IPS DF 6.9 (cell line): ENCODE measurements at regions not wholly inside any gene's neighbourhood (a gene's known extent, or its start where the extent isn't known, plus 50 kb on each side); places are given as distances from the start of the nearest gene placed in this dataset.
"Not testable (repeated sequence)": the region's sequence is repeated elsewhere in the genome, so short reads cannot be mapped to it uniquely, and the experiment has no call there.

Experiments
- DNase-seq: peaks from one replicate; pipeline ENCODE4 v3.0.0-alpha.2; 2013; ENCODE audit warnings: low read depth, low spot score
- H3K27ac ChIP-seq: one replicate; pipeline ENCODE4 v1.5.1; 2013; ENCODE audit warnings: low read length, control low read depth
- H3K27me3 ChIP-seq: 2 replicates; pipeline ENCODE4 v1.6.1; 2013; ENCODE audit warnings: mild to moderate bottlenecking, low read length; ENCODE audit not compliant: control insufficient read depth, insufficient read depth
- H3K36me3 ChIP-seq: 2 replicates; pipeline ENCODE4 v1.6.1; 2013; ENCODE audit warnings: low read length; ENCODE audit not compliant: control insufficient read depth, insufficient read depth
- H3K4me1 ChIP-seq: 2 replicates; pipeline ENCODE4 v1.6.1; 2013; ENCODE audit warnings: low read length; ENCODE audit not compliant: control insufficient read depth, insufficient read depth
- H3K4me3 ChIP-seq: 2 replicates; pipeline ENCODE4 v1.5.1; 2013; ENCODE audit warnings: mild to moderate bottlenecking, low read length
- H3K9me3 ChIP-seq: 2 replicates; pipeline ENCODE4 v1.6.1; 2013; ENCODE audit warnings: low read length, inconsistent platforms; ENCODE audit not compliant: control insufficient read depth, insufficient read depth
- WGBS: extraction: QIAGEN DNeasy Blood & Tissue Kit; methylation state at CpG from one replicate; pipeline ENCODE4 v1.1.7; 2013; ENCODE audit warnings: mixed read lengths, missing lambda C conversion rate; ENCODE audit not compliant: insufficient read length, insufficient coverage; 5-methylcytosine and 5-hydroxymethylcytosine counted together

DNA sequence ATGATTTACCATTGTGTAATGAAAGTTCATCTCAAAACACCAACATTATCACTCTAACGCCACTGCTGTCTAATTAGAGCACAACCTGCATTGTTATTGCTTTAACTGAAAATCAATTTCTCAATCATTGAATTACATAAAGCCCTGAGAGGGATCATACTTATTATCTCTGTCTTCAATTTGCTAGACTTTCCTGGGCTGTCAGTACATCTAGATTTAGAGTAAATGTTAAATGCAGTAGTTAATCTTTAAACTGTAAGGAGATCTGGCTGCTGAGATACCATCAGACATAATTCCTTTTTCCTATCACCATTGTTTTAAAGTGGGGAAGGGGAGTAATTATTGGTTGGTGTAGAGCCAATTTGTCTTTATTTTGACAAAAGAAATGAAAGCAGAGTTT lies 1995.1 kb downstream of the MRPL39 start:
- no peak for DNase-seq
- no peak overlapping the region for H3K4me3 ChIP-seq
- H3K9me3 ChIP-seq = no peaks in the 10 kb centered on the region; the same call in 1 of the 2 replicates
- H3K36me3 ChIP-seq = no peaks in the 10 kb centered on the region
- H3K27me3 ChIP-seq = no peaks in the 10 kb centered on the region
- WGBS = 100% methylated on average over 1 of the region's 1 CpG
- H3K4me1 ChIP-seq = no peaks in the 10 kb centered on the region
- H3K27ac ChIP-seq = no peak overlapping the region

- WGBS = 100% methylated on average over 1 of the region's 4 CpGs
- DNase-seq = no peak
- Histone ChIP-seq H3K27ac (no peak overlapping the region), H3K36me3 (no peaks in the 10 kb centered on the region), H3K4me1 (no peaks in the 10 kb centered on the region), H3K9me3 (peaks cover 2% of the 10 kb centered on the region; the same call in 1 of the 2 replicates), H3K4me3 (no peak overlapping the region), H3K27me3 (no peaks in the 10 kb centered on the region)
These were observed 1999.4 kb downstream of the MRPL39 start for GRCh38 chr21:23607782-23608431.

- DNase-seq = no peak
- WGBS = no CpG with 5 or more reads among the region's 4 CpGs
- Histone ChIP-seq H3K27me3 (no peaks in the 10 kb centered on the region), H3K36me3 (no peaks in the 10 kb centered on the region), H3K4me3 (no peak overlapping the region), H3K9me3 (peaks cover under 1% of the 10 kb centered on the region; the same call in 1 of the 2 replicates), H3K4me1 (no peaks in the 10 kb centered on the region), H3K27ac (no peak overlapping the region)
These were observed 2005.7 kb downstream of the MRPL39 start for GRCh38 chr21:23601549-23601948.

DNA sequence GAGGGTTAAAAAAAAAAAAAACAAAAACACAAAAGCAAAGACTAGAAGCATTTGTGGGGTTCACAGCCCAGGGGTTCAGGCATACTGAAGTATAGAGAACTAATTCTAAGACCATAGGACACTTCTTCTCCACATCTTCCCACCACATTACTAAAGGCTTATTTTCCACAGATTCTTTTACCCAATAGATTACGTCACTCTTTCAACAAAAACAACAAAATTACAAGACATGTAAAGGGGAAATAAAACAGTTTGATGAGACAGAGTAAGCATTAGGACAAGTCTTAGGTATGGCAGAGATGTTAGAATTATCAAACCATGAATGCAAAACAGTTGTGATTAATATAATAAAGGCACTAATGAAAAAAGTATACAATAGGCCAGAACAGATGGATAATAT lies 2013.7 kb downstream of the MRPL39 start:
- Histone ChIP-seq H3K9me3 (peaks cover 4% of the 10 kb centered on the region), H3K4me3 (no peak overlapping the region), H3K4me1 (no peaks in the 10 kb centered on the region), H3K27ac (no peak overlapping the region), H3K36me3 (no peaks in the 10 kb centered on the region), H3K27me3 (no peaks in the 10 kb centered on the region)
- DNase-seq = no peak
- WGBS = 100% methylated on average over 1 of the region's 1 CpG

DNA sequence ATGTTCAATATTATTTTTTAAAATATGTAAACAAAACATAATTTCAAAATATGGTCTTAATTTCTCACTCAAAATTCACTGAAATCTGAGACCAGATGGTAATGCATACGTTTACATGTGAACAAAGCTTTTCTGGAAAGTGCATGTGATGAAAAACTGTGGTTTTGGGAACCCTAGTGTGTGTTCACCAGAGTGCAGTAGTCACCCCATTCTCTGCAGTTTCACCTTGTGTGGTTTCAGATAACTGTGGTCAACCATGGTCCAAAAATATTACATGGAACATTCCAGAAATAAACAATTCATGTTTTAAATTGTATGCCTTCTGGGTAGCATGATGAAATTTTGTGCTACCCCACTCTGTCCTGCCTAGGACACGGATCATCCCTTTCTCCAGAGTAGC lies 2021.9 kb downstream of the MRPL39 start:
- no peak overlapping the region for H3K4me3 ChIP-seq
- no peaks in the 10 kb centered on the region for H3K36me3 ChIP-seq
- H3K27me3 ChIP-seq = no peaks in the 10 kb centered on the region
- H3K9me3 ChIP-seq = no peaks in the 10 kb centered on the region; the same call in 1 of the 2 replicates
- no peaks in the 10 kb centered on the region for H3K4me1 ChIP-seq
- WGBS = no CpG with 5 or more reads among the region's 2 CpGs
- DNase-seq = no peak
- H3K27ac ChIP-seq = no peak overlapping the region

DNA sequence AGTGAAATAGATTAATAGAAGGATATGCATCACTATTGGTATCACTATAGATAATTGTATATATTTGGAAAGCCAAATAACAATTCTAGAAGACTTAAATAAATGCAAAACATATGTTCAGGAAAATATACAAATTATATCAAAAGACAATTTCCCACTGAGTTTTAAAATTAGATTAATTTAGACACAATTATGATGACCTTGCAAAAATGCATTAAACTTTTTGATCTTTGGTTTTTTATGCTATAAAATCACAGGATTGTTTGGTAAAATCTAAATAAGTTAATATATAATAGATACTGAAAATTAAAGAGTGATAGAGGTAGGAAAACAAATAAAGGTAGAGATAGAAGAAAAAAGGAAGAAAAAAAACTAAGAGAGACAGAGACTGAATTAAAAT lies 2027.7 kb downstream of the MRPL39 start:
- Histone ChIP-seq H3K36me3 (no peaks in the 10 kb centered on the region), H3K4me3 (no peak overlapping the region), H3K4me1 (no peaks in the 10 kb centered on the region), H3K27me3 (no peaks in the 10 kb centered on the region), H3K27ac (no peak overlapping the region), H3K9me3 (no peaks in the 10 kb centered on the region; the same call in 1 of the 2 replicates)
- DNase-seq = no peak

GRCh38 chr21:23578027-23578426 lies 2029.3 kb downstream of the MRPL39 start:
- H3K36me3 ChIP-seq = no peaks in the 10 kb centered on the region
- H3K4me3 ChIP-seq = no peak overlapping the region
- no CpG with 5 or more reads among the region's 1 CpG for WGBS
- H3K27me3 ChIP-seq = no peaks in the 10 kb centered on the region
- H3K27ac ChIP-seq = no peak overlapping the region
- no peaks in the 10 kb centered on the region for H3K4me1 ChIP-seq
- no peak for DNase-seq
- no peaks in the 10 kb centered on the region for H3K9me3 ChIP-seq

DNA sequence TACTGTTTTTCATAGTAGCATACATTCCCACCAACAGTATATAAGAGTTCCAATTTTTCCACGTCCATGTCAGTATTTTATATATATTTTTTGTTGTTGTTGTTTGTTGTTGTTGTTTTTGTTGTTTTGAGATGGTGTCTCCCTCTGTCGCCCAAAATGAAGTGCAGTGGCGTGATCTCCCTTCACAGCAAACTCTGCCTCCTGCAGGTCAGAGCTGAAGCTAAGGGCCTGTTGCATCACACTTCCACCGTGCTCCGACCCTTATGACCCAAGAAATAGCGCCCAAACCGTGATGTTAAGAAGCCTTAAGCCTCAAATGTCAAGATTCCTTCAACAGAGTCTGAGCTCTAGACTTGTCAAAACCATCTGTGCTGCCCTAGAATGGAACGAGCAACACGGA lies 2032.3 kb downstream of the MRPL39 start:
- Histone ChIP-seq H3K27me3 (no peaks in the 10 kb centered on the region), H3K9me3 (no peaks in the 10 kb centered on the region), H3K4me3 (no peak overlapping the region), H3K36me3 (no peaks in the 10 kb centered on the region), H3K27ac (no peak overlapping the region), H3K4me1 (no peaks in the 10 kb centered on the region)
- WGBS = no CpG with 5 or more reads among the region's 9 CpGs
- no peak for DNase-seq

DNA sequence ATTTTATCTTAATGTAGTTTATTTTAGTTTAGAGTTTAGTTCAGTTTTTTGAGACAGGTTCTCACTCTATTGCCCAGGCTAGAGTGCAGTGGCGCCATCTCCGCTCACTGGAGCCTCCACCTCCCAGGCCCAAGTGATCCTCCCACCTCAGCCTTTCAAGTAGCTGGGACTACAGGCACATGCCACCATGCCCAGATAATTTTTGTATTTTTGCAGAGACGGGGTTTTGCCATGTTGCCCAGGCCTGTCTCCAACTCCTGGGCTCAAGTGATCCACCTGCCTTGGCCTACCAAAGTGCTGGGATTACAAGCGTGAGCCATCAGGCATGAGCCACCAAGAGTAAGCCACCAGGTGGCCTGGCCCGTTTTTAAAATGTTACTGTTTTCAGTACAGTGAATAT lies 2058.4 kb downstream of the MRPL39 start:
- H3K27me3 ChIP-seq, H3K9me3 ChIP-seq, H3K4me3 ChIP-seq, H3K36me3 ChIP-seq, H3K27ac ChIP-seq, H3K4me1 ChIP-seq, DNase-seq: not testable (repeated sequence)
- no CpG with 5 or more reads among the region's 5 CpGs for WGBS

- WGBS = no CpG with 5 or more reads among the region's 2 CpGs
- H3K9me3 ChIP-seq = peaks cover 1% of the 10 kb centered on the region
- H3K27ac ChIP-seq = no peak overlapping the region
- H3K27me3 ChIP-seq = no peaks in the 10 kb centered on the region
- no peaks in the 10 kb centered on the region for H3K36me3 ChIP-seq
- no peak for DNase-seq
- H3K4me3 ChIP-seq = no peak overlapping the region
- H3K4me1 ChIP-seq = no peaks in the 10 kb centered on the region
These were observed 2063.9 kb downstream of the MRPL39 start for GRCh38 chr21:23543333-23543732.

DNA sequence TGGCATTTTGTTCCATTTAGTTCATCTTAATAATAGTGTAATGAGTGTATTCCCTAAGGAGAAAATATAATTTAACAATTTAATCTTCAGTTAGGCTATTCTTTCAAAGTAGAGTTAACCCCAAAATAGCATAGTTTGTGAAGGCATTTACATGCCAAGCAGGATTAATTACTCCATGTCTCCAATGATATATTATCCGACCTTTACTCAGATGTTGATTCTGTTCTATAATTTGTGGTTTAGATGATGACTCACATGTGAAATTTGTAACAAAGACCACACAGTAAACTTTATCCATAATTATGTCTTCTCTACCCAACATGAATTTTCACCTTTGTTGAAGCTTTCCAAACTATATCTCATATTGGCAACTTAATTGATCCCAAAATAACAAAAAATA lies 2065.2 kb downstream of the MRPL39 start:
- Histone ChIP-seq H3K4me1 (no peaks in the 10 kb centered on the region), H3K36me3 (no peaks in the 10 kb centered on the region), H3K27me3 (no peaks in the 10 kb centered on the region), H3K9me3 (peaks cover 1% of the 10 kb centered on the region), H3K27ac (no peak overlapping the region), H3K4me3 (no peak overlapping the region)
- DNase-seq = no peak
- WGBS = no CpG with 5 or more reads among the region's 1 CpG
